ENCODE measurements at regions not wholly inside any gene's neighbourhood (a gene's known extent, or its start where the extent isn't known, plus 50 kb on each side); places are given as distances from the start of the nearest gene placed in this dataset.
"Not testable (repeated sequence)": the region's sequence is repeated elsewhere in the genome, so short reads cannot be mapped to it uniquely, and the experiment has no call there.

DNA sequence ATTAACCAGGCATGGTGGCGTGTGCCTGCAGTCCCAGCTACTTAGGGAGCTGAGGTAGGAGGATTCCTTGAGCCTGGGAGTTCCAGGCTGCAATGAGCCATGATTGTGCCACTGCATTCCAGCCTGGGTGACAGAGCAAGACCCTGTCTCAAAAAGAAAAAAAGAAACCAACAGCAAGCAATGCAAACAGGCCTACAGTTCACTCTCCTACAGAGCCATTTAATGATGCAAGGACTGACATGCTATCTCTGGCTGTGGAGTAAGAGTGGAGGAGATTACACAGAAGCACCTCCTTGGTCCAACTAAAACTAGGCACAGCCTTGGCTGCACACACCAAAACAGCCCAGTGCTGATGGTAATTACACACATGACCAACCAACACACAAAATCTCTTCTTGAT is 127.5 kb upstream of the SOD1 start:
- no peak for DNase-seq (ENCODE audit: low spot score)

DNA sequence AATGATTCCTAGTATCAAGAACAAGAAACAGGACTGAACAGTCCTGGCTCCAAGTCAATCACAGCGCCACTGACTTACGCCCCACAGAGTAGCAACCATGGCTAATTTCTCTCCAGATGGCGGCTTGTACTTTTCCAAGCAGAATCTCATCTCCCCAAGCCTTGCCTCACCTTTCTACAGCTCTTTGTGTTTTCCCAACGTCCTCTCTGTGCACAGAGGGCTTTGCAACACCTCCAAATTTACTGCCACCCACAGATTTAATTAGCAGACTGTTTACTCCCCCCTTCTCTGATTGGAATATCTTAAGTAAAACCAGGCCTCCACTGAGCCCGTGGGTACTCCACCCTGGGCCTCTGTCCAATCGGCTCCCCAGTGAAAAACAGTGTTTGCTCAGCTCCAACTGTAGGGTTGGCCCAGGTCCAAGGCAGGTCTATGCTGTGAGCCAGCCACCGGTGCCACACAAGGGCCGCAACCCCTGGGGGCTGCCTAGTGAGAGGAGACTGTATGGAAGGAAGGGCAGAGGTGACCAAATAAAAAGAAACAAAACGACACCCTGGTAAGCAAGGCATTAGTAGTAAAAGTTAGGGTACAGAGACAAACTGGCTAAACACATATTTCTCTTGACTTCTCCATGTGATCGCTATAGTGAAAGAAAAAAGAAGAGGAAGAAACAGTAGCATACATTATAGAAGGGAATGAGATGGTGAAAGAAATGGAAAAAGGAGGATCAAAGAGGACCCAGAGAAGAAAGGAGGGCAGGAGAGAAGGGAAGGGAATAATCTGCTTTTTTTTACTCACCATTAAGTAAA is 128.4 kb upstream of the SOD1 start:
- no peak for DNase-seq (ENCODE audit: low spot score)

DNA sequence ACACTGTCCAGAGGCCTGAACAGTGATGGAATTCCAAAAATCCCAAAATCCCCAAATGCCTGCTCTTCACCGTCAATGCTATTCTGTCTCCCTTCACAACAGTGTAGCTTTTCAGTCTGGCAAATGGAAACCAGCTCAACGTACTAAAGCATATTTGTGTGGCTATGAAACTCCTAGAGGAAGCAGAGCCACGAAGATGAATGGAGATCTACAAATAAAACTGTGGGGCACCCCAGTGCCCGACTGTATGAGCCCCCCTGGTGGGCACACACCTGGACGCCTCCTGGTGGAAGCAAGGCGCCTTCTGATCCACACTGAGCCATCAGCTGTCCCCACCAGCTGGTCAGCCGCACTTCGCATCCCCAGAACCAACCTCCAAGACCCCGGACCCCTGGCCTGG is 129.1 kb upstream of the SOD1 start:
- no peak for DNase-seq (ENCODE audit: low spot score)

DNA sequence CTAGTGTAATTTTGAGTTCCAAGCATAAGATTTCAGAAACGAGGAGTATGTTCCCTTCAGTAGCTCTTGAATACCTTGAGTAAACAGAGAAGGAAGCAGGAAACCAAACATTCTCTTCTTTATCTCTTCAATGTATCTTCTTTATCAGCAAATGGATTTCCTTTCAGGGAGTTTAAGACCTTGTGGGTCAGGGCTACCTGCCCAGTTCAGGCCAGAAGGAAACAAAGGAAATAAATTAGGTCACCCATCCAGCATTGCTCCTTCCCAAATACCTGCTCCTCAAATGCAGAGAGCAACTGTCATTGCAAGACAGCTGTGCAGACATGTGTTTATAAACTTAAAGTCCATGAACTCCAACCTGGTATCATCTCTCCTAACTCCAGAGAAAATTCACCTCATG is 130.1 kb upstream of the SOD1 start:
- DNase-seq (ENCODE audit: low spot score) = no peak

DNA sequence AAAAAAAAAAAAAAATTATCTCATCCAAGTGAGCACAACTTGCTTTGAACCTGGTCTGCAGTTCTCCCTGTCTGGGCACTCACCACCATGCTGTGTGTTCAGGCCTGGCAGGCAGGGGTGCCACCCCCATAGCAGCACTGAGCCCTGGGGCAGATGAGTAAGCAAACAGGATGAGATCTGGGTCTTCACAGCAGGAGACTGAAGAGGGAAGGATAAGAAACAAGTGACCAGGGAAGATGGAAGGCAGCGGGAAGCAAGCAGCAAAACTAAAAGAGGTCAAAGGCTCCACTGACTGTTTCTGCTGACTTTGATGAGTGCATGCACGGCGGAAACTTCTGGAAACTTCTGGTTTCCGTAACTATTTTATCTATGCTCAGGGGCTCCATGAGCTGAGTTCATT is 133.5 kb upstream of the SOD1 start:
- no peak for DNase-seq (ENCODE audit: low spot score)

- DNase-seq (ENCODE audit: low spot score) = no peak
Measured at GRCh38 chr21:31524140-31524539, 135.4 kb upstream of the SOD1 start.

DNA sequence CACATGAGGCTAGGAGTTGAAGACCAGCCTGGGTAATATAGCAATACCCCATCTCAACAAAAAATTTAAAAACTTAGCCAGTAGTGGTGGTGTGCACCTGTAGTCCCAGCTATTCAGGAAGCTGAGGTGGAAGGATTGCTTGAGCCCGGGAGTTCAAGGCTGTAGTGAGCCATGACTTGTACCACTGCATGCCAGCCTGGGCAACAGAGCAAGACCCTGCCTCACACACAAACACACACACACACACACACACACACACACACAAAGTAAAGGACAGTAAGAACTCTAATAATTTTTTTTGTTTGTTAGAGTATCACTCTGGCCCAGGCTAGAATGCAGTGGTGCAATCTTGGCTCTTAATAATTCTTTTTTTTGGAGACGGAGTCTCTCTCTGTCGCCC is 138.0 kb upstream of the SOD1 start:
- no peak for DNase-seq (ENCODE audit: low spot score)

- no peak for DNase-seq (ENCODE audit: low spot score)
Measured at GRCh38 chr21:31520561-31521098, 138.9 kb upstream of the SOD1 start.

GRCh38 chr21:31518580-31518979 is 140.9 kb upstream of the SOD1 start:
- no peak for DNase-seq (ENCODE audit: low spot score)

GRCh38 chr21:31517664-31518414 is 141.7 kb upstream of the SOD1 start:
- no peak for DNase-seq (ENCODE audit: low spot score)

DNA sequence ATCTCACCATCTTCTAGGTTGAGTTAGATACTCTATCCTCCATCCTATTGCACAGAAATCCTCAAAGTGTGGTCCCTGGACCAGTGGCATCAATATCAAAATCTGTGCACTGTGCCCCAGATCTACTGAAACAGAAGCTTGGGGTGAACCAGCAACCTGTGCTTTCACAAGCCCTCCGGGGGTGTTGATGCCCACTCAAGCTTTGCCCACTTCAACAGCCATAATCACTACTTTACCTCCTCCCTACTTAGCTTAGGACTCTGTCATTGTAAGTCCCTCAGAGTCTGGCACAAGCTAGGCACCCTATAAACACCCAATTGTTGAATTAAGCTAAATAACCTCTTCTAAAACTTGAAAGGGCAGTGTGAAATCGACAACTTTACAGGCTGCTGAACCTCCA is 144.2 kb upstream of the SOD1 start:
- no peak for DNase-seq (ENCODE audit: low spot score)

DNA sequence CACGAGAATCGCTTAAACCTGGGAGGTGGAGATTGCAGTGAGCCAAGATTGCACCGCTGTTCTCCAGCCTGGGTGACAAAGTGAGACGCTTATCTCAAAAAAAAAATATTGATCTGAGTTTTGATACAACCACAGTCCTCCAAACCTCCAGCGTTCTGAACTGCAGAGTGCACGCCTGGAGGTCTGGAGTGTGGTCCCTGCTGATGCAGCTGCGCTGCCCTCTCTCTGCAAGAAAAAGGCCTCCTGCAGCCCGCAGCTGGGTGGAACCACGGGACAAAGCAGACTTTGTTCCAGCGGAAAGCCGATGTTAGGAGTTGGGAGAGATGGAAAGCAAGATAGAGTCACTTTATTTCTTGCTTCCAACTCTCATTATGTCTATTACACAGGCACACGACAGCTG is 144.9 kb upstream of the SOD1 start:
- no peak for DNase-seq (ENCODE audit: low spot score)

DNA sequence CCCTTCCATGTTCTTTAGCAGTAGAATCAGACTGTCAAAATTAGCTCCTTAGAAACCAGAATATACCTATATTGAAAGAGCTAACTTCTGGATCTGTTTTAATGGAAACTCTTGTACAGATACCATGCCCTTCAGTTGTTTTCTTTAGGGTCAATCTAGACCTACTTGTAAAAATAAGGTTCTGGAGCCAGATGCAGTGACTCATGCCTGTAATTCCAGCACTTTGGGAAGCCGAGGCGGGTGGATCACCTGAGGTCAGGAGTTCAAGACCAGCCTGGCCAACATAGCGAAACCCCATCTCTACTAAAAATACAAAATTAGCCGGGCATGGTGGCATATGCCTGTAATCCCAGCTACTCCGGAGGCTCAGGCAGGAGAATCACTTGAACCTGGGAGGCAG is 146.0 kb upstream of the SOD1 start:
- DNase-seq (ENCODE audit: low spot score) = not testable (repeated sequence)

DNA sequence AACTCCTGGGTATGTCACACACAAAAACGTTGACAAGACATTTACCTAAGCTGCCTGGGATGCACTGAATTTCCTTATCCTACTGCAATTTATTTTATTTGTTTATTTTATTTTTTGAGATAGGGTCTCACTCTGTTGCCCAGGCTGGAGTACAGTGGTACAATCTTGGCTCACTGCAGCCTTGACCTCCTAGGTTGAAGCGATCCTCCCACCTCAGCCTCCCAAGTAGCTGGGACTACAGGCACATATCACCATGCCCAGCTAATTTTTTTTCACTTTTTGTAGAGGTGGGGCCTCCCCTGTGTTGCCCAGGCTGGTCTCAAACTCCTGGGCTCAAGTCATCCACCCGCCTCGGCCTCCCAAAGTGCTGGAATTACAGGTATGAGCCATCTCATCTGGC is 147.5 kb upstream of the SOD1 start:
- DNase-seq (ENCODE audit: low spot score) = not testable (repeated sequence)

GRCh38 chr21:31511258-31511657 is 148.2 kb upstream of the SOD1 start:
- no peak for DNase-seq (ENCODE audit: low spot score)

GRCh38 chr21:31509194-31510017 is 150.1 kb upstream of the SOD1 start:
- DNase-seq (ENCODE audit: low spot score) = peak; percentile 47

DNA sequence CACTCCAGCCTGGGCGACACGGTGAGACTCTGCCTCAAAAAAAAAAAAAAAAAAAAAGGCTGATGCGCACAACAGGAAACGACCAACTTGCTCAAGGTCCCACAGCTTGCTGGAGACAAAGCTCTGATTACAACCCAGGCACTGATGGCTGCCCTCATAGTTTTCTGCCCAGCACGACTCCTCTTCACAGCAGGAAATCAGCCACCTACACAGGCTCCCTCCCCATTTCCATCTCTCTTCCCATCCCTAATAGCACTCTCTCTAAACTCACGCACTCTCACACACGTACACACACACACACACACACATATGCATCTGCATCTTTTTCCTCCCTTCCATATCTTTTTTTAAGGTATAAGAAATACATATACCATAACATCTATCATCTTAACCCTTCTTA is 153.5 kb upstream of the SOD1 start:
- no peak for DNase-seq (ENCODE audit: low spot score)

DNA sequence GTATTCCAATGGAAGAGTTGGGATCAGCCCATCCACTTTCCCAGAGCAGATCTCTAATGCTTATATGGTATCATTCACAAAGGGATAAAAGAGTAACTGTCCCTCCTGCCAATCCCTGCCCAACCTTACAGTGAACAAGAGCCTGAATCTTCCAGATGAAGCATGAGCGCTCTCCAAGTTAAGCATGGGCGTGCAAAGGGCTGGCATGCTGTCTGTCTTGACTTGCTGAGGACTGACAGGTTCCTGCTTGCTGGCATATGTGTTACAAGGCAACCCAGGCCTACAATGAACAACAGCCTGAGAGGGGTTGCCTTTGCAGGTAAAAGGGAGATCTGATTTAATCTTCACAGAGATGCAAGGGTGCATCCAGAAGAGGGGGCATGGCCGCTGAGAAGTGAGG is 155.6 kb upstream of the SOD1 start:
- DNase-seq (ENCODE audit: low spot score) = no peak

- DNase-seq (ENCODE audit: low spot score) = no peak
Measured at GRCh38 chr21:31503467-31503866, 156.0 kb upstream of the SOD1 start.

- DNase-seq (ENCODE audit: low spot score) = no peak
Measured at GRCh38 chr21:31502537-31503143, 156.9 kb upstream of the SOD1 start.

- no peak for DNase-seq (ENCODE audit: low spot score)
Measured at GRCh38 chr21:31501926-31502325, 157.6 kb upstream of the SOD1 start.

GRCh38 chr21:31500982-31501381 is 156.9 kb upstream of the TIAM1 start:
- no peak for DNase-seq (ENCODE audit: low spot score)

Data from NAMALWA (cell line).